ENCODE measurements at regions not wholly inside any gene's neighbourhood (a gene's known extent, or its start where the extent isn't known, plus 50 kb on each side); places are given as distances from the start of the nearest gene placed in this dataset.

GRCh38 chrX:40380655-40381488, 199.9 kb upstream of the ATP6AP2 start:
- no peak for TF ChIP-seq CTCF (IDR thresholded peaks at IDR 0.05)
- TF ChIP-seq POLR2A (IDR thresholded peaks at IDR 0.05): no peak

Data from testis (tissue), 2 donors.